Mononuclear cell (primary cell): ENCODE measurements at regions not wholly inside any gene's neighbourhood (a gene's known extent, or its start where the extent isn't known, plus 50 kb on each side); places are given as distances from the start of the nearest gene placed in this dataset.

ENCODE experiments used
- H3K27me3 ChIP-seq: 2 replicates; pipeline ENCODE4 v1.6.0; 2011; ENCODE audit warnings: low read length, control low read depth; ENCODE audit not compliant: insufficient read depth
- H3K4me1 ChIP-seq: 2 replicates; pipeline ENCODE4 v1.5.1; 2011; ENCODE audit warnings: mild to moderate bottlenecking, low read length, control low read depth; ENCODE audit not compliant: insufficient read depth
- H3K4me3 ChIP-seq: 2 replicates; pipeline ENCODE4 v1.5.1; 2011; ENCODE audit warnings: mild to moderate bottlenecking, low read length, moderate library complexity
- H3K9me3 ChIP-seq: 2 replicates; pipeline ENCODE4 v1.5.1; 2011; ENCODE audit warnings: low read depth, mild to moderate bottlenecking, control low read depth, low read length

- Histone ChIP-seq H3K4me1 (no peaks in the 10 kb centered on the region), H3K9me3 (no peaks in the 10 kb centered on the region), H3K4me3 (no peak overlapping the region)
Measured at GRCh38 chr3:178146406-178146831, 389.8 kb upstream of the KCNMB2 start.

GRCh38 chr3:178147001-178147400, 389.2 kb upstream of the KCNMB2 start:
- Histone ChIP-seq H3K4me3 (no peak overlapping the region), H3K9me3 (no peaks in the 10 kb centered on the region), H3K27me3 (no peaks in the 10 kb centered on the region), H3K4me1 (no peaks in the 10 kb centered on the region)

More at GRCh38 chr3:178146406-178146831, 389.8 kb upstream of the KCNMB2 start:
- no peaks in the 10 kb centered on the region for H3K27me3 ChIP-seq

GRCh38 chr3:178152031-178152806, 384.0 kb upstream of the KCNMB2 start:
- Histone ChIP-seq H3K4me3 (no peak overlapping the region), H3K4me1 (no peaks in the 10 kb centered on the region), H3K9me3 (no peaks in the 10 kb centered on the region), H3K27me3 (no peaks in the 10 kb centered on the region)

GRCh38 chr3:178152988-178153387, 383.2 kb upstream of the KCNMB2 start:
- Histone ChIP-seq H3K4me3 (no peak overlapping the region), H3K4me1 (no peaks in the 10 kb centered on the region), H3K27me3 (no peaks in the 10 kb centered on the region), H3K9me3 (no peaks in the 10 kb centered on the region)

GRCh38 chr3:178155521-178155920, 380.7 kb upstream of the KCNMB2 start:
- no peaks in the 10 kb centered on the region for H3K27me3 ChIP-seq
- H3K4me3 ChIP-seq, result no peak overlapping the region
- H3K4me1 ChIP-seq, result no peaks in the 10 kb centered on the region
- H3K9me3 ChIP-seq, result no peaks in the 10 kb centered on the region

- H3K4me3 ChIP-seq, result no peak overlapping the region
- H3K9me3 ChIP-seq, result no peaks in the 10 kb centered on the region
- H3K27me3 ChIP-seq, result no peaks in the 10 kb centered on the region
- no peaks in the 10 kb centered on the region for H3K4me1 ChIP-seq
Measured at GRCh38 chr3:178156301-178156700, 379.9 kb upstream of the KCNMB2 start.

- Histone ChIP-seq H3K4me3 (no peak overlapping the region), H3K9me3 (no peaks in the 10 kb centered on the region), H3K27me3 (no peaks in the 10 kb centered on the region), H3K4me1 (no peaks in the 10 kb centered on the region)
Measured at GRCh38 chr3:178159691-178160220, 376.5 kb upstream of the KCNMB2 start.

- no peaks in the 10 kb centered on the region for H3K27me3 ChIP-seq
- H3K4me1 ChIP-seq, result no peaks in the 10 kb centered on the region
- no peak overlapping the region for H3K4me3 ChIP-seq
- H3K9me3 ChIP-seq, result no peaks in the 10 kb centered on the region
Measured at GRCh38 chr3:178169421-178169820, 366.8 kb upstream of the KCNMB2 start.

GRCh38 chr3:178170698-178171535, 365.3 kb upstream of the KCNMB2 start:
- no peaks in the 10 kb centered on the region for H3K27me3 ChIP-seq
- H3K4me1 ChIP-seq, result no peaks in the 10 kb centered on the region
- H3K9me3 ChIP-seq, result no peaks in the 10 kb centered on the region
- H3K4me3 ChIP-seq, result no peak overlapping the region

- H3K4me1 ChIP-seq, result no peaks in the 10 kb centered on the region
- no peak overlapping the region for H3K4me3 ChIP-seq
- H3K9me3 ChIP-seq, result no peaks in the 10 kb centered on the region
- no peaks in the 10 kb centered on the region for H3K27me3 ChIP-seq
Measured at GRCh38 chr3:178172121-178172520, 364.1 kb upstream of the KCNMB2 start.

GRCh38 chr3:178174201-178174915, 361.9 kb upstream of the KCNMB2 start:
- Histone ChIP-seq H3K4me3 (no peak overlapping the region), H3K4me1 (no peaks in the 10 kb centered on the region), H3K27me3 (no peaks in the 10 kb centered on the region), H3K9me3 (no peaks in the 10 kb centered on the region)

- no peaks in the 10 kb centered on the region for H3K27me3 ChIP-seq
Measured at GRCh38 chr3:178181088-178181487, 355.1 kb upstream of the KCNMB2 start.

GRCh38 chr3:178181784-178182183, 354.5 kb upstream of the KCNMB2 start:
- H3K4me1 ChIP-seq, result no peaks in the 10 kb centered on the region
- H3K4me3 ChIP-seq, result no peak overlapping the region
- no peaks in the 10 kb centered on the region for H3K27me3 ChIP-seq
- no peaks in the 10 kb centered on the region for H3K9me3 ChIP-seq

More at GRCh38 chr3:178181088-178181487, 355.1 kb upstream of the KCNMB2 start:
- Histone ChIP-seq H3K4me3 (no peak overlapping the region), H3K9me3 (no peaks in the 10 kb centered on the region), H3K4me1 (no peaks in the 10 kb centered on the region)

- Histone ChIP-seq H3K4me3 (no peak overlapping the region), H3K27me3 (no peaks in the 10 kb centered on the region), H3K4me1 (no peaks in the 10 kb centered on the region), H3K9me3 (no peaks in the 10 kb centered on the region)
Measured at GRCh38 chr3:178182337-178182779, 353.9 kb upstream of the KCNMB2 start.

- Histone ChIP-seq H3K4me3 (no peak overlapping the region), H3K27me3 (no peaks in the 10 kb centered on the region), H3K9me3 (no peaks in the 10 kb centered on the region), H3K4me1 (no peaks in the 10 kb centered on the region)
Measured at GRCh38 chr3:178184833-178185232, 351.4 kb upstream of the KCNMB2 start.
